CD4-positive, alpha-beta T cell treated with Interleukin-4 for 4 hours (primary cell): ENCODE measurements at regions not wholly inside any gene's neighbourhood (a gene's known extent, or its start where the extent isn't known, plus 50 kb on each side); places are given as distances from the start of the nearest gene placed in this dataset.
"Not testable (repeated sequence)": the region's sequence is repeated elsewhere in the genome, so short reads cannot be mapped to it uniquely, and the experiment has no call there.

Source experiments
- DNase-seq: peaks from one replicate; pipeline ENCODE4 v3.0.0-alpha.2; 2020

- no peak for DNase-seq
Measured at GRCh38 chr4:164529486-164529885, 224.4 kb upstream of the SMIM31 start.

GRCh38 chr4:164531336-164531735 lies 222.6 kb upstream of the SMIM31 start:
- DNase-seq, result no peak

- DNase-seq, result no peak
Measured at GRCh38 chr4:164536814-164537213, 217.1 kb upstream of the SMIM31 start.

- no peak for DNase-seq
Measured at GRCh38 chr4:164538097-164538496, 215.8 kb upstream of the SMIM31 start.

GRCh38 chr4:164540987-164541386 lies 212.9 kb upstream of the SMIM31 start:
- DNase-seq, result no peak

- DNase-seq, result no peak
Measured at GRCh38 chr4:164542431-164542830, 211.5 kb upstream of the SMIM31 start.

GRCh38 chr4:164550989-164551712 lies 202.8 kb upstream of the SMIM31 start:
- no peak for DNase-seq

GRCh38 chr4:164551713-164552040 lies 202.3 kb upstream of the SMIM31 start:
- no peak for DNase-seq

GRCh38 chr4:164571593-164572390 lies 182.1 kb upstream of the SMIM31 start:
- DNase-seq, result no peak

- DNase-seq, result no peak
Measured at GRCh38 chr4:164572877-164573279, 181.1 kb upstream of the SMIM31 start.

GRCh38 chr4:164575861-164576260 lies 178.1 kb upstream of the SMIM31 start:
- no peak for DNase-seq

- no peak for DNase-seq
Measured at GRCh38 chr4:164579270-164579942, 174.5 kb upstream of the SMIM31 start.

- DNase-seq, result no peak
Measured at GRCh38 chr4:164591666-164592065, 162.3 kb upstream of the SMIM31 start.

GRCh38 chr4:164595751-164596150 lies 158.2 kb upstream of the SMIM31 start:
- no peak for DNase-seq

- no peak for DNase-seq
Measured at GRCh38 chr4:164596318-164596878, 157.5 kb upstream of the SMIM31 start.

- no peak for DNase-seq
Measured at GRCh38 chr4:164596927-164597326, 157.0 kb upstream of the SMIM31 start.

GRCh38 chr4:164601653-164602052 lies 152.3 kb upstream of the SMIM31 start:
- DNase-seq, result no peak

- not testable (repeated sequence) for DNase-seq
Measured at GRCh38 chr4:164605791-164606190, 148.1 kb upstream of the SMIM31 start.

- no peak for DNase-seq
Measured at GRCh38 chr4:164606478-164606877, 147.5 kb upstream of the SMIM31 start.

GRCh38 chr4:164613256-164613655 lies 140.7 kb upstream of the SMIM31 start:
- DNase-seq, result no peak

- DNase-seq, result no peak
Measured at GRCh38 chr4:164613792-164614191, 140.1 kb upstream of the SMIM31 start.

GRCh38 chr4:164614329-164614728 lies 139.6 kb upstream of the SMIM31 start:
- DNase-seq, result no peak

- DNase-seq, result no peak
Measured at GRCh38 chr4:164614999-164615398, 138.9 kb upstream of the SMIM31 start.

GRCh38 chr4:164615964-164616363 lies 138.0 kb upstream of the SMIM31 start:
- no peak for DNase-seq
